M059J (cell line): ENCODE measurements at regions not wholly inside any gene's neighbourhood (a gene's known extent, or its start where the extent isn't known, plus 50 kb on each side); places are given as distances from the start of the nearest gene placed in this dataset.

Source experiments
- DNase-seq: peaks from one replicate; pipeline ENCODE4 v3.0.0-alpha.2; 2012; ENCODE audit warnings: low read depth

DNA sequence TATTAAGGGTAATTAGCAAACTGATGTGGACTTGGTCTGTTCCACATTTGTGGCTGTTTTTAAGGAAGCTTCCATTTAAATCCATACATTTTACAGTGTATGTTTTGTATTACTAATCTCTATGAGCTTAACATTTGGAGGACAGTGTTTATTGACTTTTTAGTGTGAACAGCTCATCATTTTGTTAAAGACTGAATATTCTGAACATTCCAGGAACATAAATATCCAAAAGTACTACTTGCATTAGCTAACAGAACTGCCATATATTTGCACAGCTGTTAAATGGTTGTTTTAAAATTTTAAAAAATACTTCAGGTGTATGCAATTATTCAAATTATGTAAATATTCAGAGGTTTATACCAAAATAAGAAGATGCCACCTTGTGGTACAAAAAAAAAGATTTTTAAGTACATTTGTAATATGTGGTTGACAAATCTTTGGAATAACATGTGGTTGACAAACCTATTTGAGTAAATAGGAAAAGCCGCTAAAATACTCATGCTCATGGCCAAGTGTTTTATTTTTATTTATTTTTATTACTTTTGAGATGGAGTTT lies 439.7 kb upstream of the FANCL start:
- no peak for DNase-seq

- no peak for DNase-seq
Observed at GRCh38 chr2:58677748-58678147, 436.6 kb upstream of the FANCL start.

DNA sequence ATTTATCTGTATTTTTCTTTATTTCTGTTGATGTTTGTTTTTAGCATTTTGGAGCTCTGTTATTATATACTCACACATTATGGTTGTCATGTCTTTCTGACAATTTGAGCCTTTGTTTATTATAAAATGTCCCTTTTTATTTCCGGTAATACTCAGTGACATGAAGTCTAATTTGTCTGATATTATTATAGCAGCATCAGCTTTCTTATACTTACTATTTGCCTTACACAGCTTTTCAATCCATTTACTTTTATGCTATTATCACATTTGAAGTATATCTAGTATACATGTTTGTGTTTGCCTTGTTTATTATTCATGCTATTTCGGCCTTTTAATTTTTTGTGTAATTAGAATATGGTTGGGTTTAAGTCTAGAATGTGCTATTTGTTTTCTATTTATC lies 430.6 kb upstream of the FANCL start:
- DNase-seq, result no peak

- DNase-seq, result peak; percentile 1
Observed at GRCh38 chr2:58669998-58670397, 428.9 kb upstream of the FANCL start.

GRCh38 chr2:58667137-58667774 lies 426.1 kb upstream of the FANCL start:
- peak; percentile 1 for DNase-seq

GRCh38 chr2:58666323-58666970 lies 425.3 kb upstream of the FANCL start:
- DNase-seq, result no peak

DNA sequence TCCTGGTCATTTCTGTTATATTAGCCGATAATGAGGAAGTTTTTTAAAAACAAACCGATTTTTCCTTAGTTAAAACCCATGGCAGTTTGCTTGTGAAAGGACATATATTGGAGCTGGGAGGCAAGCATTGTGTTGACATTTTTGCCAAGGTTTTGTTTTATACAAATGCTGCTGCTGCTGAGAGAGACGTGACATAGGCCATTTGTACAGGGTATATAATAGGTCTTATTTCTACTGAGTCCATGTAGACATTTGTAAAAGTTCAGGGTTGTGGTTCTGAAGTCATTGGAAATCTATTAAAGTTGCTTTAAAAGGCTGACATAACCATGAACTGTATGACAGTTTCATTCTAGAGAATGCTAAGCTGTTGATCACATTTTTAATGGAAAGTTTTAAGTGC lies 424.0 kb upstream of the FANCL start:
- no peak for DNase-seq

GRCh38 chr2:58664523-58665151 lies 423.5 kb upstream of the FANCL start:
- no peak for DNase-seq

- no peak for DNase-seq
Observed at GRCh38 chr2:58660046-58660445, 418.9 kb upstream of the FANCL start.

- DNase-seq, result no peak
Observed at GRCh38 chr2:58655152-58655551, 414.0 kb upstream of the FANCL start.

DNA sequence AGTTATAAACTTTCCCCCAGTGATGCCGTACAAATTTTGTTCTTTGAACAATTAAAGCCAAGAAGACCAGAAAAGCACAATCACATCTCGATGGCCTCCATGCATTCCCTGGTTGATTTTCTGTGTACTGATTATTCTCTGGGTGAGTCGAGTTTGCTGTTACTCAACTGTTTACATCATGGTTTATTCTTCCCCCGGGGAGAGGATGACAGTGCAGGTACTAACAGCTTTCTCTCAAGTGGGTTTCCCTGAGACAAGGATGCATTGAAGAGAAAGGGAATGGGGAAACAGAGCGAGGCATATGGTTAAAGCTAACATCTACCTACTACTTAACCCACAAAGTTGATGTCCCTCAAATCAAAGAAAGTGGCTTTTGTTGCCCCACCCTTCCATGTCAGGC lies 410.8 kb upstream of the FANCL start:
- peak; percentile 2 for DNase-seq

DNA sequence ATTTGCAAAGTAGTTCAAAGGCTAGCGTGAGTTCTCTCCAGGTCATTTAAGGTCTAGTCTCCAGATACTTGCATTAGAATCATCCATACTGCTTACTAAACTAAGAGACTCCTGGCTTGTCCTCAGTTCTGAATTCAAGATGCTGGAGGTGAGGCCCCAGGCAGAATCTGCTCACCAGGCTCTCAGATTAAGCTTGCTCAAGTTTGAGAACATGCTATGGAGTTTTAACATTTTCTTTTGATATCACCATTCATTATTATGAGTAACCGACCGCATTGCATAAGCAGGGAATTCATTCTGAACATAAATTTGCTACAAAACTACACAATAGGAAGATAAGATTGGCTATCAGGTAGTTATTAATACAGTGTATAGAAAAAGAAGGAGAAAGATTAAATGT lies 409.7 kb upstream of the FANCL start:
- no peak for DNase-seq

GRCh38 chr2:58649756-58650155 lies 408.6 kb upstream of the FANCL start:
- DNase-seq, result no peak

DNA sequence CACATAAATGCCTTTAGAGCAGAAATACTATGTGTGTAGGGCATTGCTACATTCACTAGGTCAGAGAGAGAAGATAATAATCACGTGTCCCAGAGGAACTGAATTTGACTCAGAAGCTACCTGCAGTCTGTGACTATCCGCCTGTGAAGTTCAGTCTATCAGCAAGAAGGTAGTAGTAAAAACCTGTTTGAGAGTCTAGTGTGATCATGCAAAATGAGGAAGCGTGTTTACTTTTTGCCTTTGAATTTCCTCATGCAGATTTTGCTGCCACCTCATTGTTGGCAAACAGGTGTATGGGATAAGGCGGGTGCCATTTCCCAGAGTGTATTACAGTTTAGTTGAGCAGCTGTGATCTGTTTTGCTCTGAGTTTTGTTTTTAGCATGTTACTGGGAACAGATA lies 403.9 kb upstream of the FANCL start:
- no peak for DNase-seq

DNA sequence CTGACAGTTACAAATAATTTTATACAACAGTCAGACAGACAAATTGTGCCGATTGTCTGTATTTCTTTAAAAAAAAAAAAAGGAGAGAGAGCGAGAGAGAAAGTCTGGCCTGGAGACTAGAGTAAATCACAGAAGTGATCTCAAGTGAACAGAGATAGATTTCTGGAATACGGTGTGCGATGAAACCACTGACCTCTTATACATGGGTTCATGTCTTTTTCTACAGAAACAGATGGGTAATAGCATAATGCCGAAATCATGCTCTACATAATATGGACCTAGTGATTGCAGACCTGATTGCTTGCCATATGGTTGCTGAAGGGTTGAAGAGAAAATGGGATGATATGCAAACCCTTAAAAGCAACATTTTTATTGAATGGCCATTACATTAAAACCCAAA lies 403.3 kb upstream of the FANCL start:
- no peak for DNase-seq

DNA sequence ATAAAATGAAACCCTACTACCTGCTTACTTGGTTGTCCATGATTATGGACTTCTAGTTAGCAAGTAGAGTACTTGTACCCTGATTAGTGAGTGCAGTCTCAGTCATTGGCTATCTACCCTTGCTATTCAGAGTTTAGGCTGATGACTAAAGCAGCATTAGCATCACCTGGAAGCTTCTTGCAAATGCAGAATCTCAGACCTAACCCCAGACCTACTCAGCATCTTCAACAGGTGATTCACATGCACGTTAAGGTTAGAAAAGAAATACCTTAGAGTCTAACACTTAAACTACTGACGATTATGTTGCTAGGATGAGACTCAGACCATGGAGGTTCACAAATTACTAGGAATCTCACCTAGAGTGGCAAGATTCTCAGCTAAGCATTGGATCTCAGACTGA lies 399.9 kb upstream of the FANCL start:
- DNase-seq, result no peak

DNA sequence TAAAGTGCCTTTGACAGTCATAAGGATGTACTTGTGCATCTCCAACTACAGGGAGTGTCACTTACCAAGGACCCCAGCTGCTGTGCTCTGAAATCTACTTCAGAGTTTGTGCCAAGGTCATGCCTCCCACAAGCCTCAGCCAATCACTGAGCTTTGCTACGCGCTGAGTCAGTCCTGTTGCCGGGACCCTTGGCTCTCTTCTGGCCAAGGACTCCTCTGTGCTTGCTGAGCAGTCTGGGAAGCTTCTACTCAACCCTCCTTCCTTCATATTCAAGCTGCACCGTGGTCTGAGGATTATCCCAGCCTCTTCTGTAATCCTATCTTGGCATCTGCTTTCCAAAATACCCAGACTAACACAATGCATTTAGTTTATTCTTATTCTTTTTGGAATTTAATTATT lies 398.9 kb upstream of the FANCL start:
- no peak for DNase-seq

GRCh38 chr2:58638256-58638805 lies 397.2 kb upstream of the FANCL start:
- DNase-seq, result peak; percentile 31

DNA sequence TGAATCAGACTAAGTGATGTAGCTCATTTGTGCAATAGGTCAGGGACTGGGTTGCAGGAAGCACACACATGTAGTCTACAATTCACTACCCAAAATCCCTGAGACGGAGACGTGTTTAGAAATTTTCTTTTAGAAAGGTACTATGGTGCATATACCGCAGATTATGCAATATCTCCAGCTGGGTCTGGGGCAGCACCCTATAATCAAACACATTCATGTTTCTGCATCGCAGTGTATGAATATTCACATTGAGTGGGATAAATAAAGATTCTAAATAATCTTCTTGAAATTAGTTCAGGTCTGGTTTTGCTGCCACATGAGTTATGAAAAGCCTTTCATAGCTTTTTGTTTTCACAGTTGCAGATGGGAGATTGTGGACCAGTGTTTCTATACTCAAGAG lies 395.7 kb upstream of the FANCL start:
- no peak for DNase-seq

GRCh38 chr2:58635801-58636375 lies 394.8 kb upstream of the FANCL start:
- DNase-seq, result no peak

DNA sequence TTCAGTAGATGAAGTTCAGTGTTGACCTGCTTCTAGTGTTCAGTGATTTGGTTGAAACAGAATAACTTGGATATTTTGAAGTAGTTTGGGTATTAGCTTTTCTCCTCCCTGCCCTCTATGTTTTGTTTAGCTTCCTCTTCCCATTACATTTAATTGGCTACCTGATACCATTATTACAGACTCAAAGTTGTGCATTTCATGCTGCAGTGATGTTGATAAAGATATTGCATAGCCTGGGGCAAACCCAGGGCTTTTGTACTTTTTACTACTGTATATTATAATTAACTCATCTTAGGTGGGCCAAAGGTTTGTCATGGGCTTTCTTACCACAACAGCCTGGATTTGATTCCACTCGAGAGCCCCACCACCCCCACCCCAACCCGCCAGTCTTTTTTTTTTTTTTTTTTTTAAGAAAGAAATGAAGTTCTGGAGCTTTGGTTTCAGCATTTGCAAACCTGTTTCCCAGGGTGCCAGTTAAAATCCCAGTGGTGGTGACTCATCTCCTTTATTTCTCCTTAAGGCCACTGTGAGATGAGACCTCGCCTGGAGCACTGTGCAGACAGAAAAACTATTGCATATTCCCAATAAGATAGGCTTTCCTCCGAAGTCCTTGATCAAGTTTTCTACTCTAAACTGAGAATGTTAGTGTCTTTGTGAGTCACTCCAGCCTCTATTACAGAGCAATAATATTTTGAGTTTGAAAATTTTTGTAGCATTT lies 393.7 kb upstream of the FANCL start:
- DNase-seq, result peak; percentile 84
